Upper lobe of left lung (tissue), 4 donors: ENCODE measurements at regions not wholly inside any gene's neighbourhood (a gene's known extent, or its start where the extent isn't known, plus 50 kb on each side); places are given as distances from the start of the nearest gene placed in this dataset.

Source experiments
- POLR2A ChIP-seq, 4 donors: fragments of 450-650 bp; IDR thresholded peaks; one replicate each; pipeline ENCODE4 v1.5.1; 2016 to 2017; ENCODE audit warnings: antibody characterized with exemption in 4 of 4, mild to moderate bottlenecking in 2 of 4
- TF ChIP-seq, protein P1 (sequence below), 6 experiments: fragments of 450-650 bp in 4 of 6; fragments of 200-600 bp in 2 of 6; sonication (generic) in 2 of 6; IDR thresholded peaks; one replicate each; pipeline ENCODE4 v1.5.1; 2016 to 2019; ENCODE audit warnings: antibody characterized with exemption in 6 of 6

DNA sequence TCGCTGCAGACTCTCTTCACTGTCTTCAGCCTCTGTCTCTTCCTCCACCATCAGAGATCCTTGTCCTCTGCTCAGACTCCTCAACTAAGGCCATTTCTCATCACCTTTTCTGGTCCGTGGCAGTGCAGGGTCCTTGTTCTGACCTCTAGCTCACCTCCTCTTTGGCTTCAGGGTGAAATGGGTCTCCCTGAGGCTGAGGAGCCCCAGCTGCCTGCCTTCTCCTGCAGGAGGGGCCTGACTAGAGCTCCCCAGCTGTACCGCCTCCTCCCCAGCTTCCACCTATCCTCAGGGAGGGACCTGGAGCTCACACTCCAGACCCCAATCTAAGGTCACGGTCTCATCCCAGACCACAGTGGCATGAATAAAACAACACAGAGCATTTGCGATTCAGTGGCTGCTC, 203.0 kb downstream of the TRIM29 start:
- TF ChIP-seq, protein P1, sequence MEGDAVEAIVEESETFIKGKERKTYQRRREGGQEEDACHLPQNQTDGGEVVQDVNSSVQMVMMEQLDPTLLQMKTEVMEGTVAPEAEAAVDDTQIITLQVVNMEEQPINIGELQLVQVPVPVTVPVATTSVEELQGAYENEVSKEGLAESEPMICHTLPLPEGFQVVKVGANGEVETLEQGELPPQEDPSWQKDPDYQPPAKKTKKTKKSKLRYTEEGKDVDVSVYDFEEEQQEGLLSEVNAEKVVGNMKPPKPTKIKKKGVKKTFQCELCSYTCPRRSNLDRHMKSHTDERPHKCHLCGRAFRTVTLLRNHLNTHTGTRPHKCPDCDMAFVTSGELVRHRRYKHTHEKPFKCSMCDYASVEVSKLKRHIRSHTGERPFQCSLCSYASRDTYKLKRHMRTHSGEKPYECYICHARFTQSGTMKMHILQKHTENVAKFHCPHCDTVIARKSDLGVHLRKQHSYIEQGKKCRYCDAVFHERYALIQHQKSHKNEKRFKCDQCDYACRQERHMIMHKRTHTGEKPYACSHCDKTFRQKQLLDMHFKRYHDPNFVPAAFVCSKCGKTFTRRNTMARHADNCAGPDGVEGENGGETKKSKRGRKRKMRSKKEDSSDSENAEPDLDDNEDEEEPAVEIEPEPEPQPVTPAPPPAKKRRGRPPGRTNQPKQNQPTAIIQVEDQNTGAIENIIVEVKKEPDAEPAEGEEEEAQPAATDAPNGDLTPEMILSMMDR (IDR thresholded peaks at IDR 0.05) = no peak
- no peak for TF ChIP-seq POLR2A (IDR thresholded peaks at IDR 0.05)
